Endothelial cell of umbilical vein (primary cell): ENCODE measurements at regions not wholly inside any gene's neighbourhood (a gene's known extent, or its start where the extent isn't known, plus 50 kb on each side); places are given as distances from the start of the nearest gene placed in this dataset.

Experiments used
- BruUV-seq: library from RNA; stranded (reverse); fragments of 400-500 nt; replicated peaks from 2 replicates; lab custom pipeline; 2021; lab: Mats Ljungman, UMichigan
- CTCF ChIA-PET: fragments of 300-600, 350-600 bp; sonication (Branson Sonifier 250); formaldehyde crosslinking; loops from one replicate; lab custom pipeline; 2021; ENCODE audit warnings: antibody characterized with exemption, inconsistent platforms; lab: Charles Lee
- POLR2A ChIA-PET: fragments of 300-600, 350-600 bp; sonication (Branson Sonifier 250); formaldehyde crosslinking; loops from one replicate; lab custom pipeline; 2021; ENCODE audit warnings: antibody characterized with exemption, inconsistent platforms; lab: Charles Lee
- DNase-seq: peaks from one replicate; pipeline ENCODE4 v3.0.0-alpha.2; 2011; ENCODE audit warnings: low read depth, low spot score
- FAIRE-seq: peaks from 2 replicates; lab custom pipeline; 2011; peaks lifted over from hg19 to GRCh38; lab: Jason Lieb, UNC
- H2AFZ ChIP-seq: 2 replicates; pipeline ENCODE4 v1.6.0; 2012; ENCODE audit warnings: low read depth, low read length, control low read depth, inconsistent platforms
- H3K27ac ChIP-seq: 2 replicates; pipeline ENCODE4 v1.5.1; 2011; ENCODE audit warnings: low read depth, mild to moderate bottlenecking, control low read depth, low read length, moderate library complexity; ENCODE audit not compliant: insufficient read depth
- H3K27me3 ChIP-seq, 2 experiments: 2 replicates each; pipeline versions ENCODE4 v1.6.0 to v1.6.1; 2011; ENCODE audit warnings: low read length in 2 of 2, mixed read lengths in 1 of 2; ENCODE audit not compliant: control insufficient read depth in 2 of 2, insufficient read depth in 2 of 2
- H3K36me3 ChIP-seq, 2 experiments: 2 replicates in 1 of 2; 3 replicates in 1 of 2; pipeline ENCODE4 v1.5.1; 2011; ENCODE audit warnings: low read length in 2 of 2, mild to moderate bottlenecking in 1 of 2, moderate library complexity in 1 of 2; ENCODE audit not compliant: control insufficient read depth in 2 of 2, insufficient read depth in 2 of 2; ENCODE audit errors: extremely low read depth in 1 of 2
- H3K4me1 ChIP-seq: 3 replicates; pipeline ENCODE4 v1.5.1; 2011; ENCODE audit warnings: mild to moderate bottlenecking, low read length; ENCODE audit not compliant: control insufficient read depth, insufficient read depth; ENCODE audit errors: extremely low read depth
- H3K4me2 ChIP-seq: 2 replicates; pipeline ENCODE4 v1.6.1; 2011; ENCODE audit warnings: low read length, control low read depth, mixed read lengths; ENCODE audit not compliant: insufficient read depth
- H3K4me3 ChIP-seq, 3 experiments: fragments of 200-600 bp in 1 of 3; sonication (generic), shearing (Covaris generic) in 1 of 3; replicated peaks in 1 of 3; 2 replicates each; pipeline ENCODE4 v1.5.1; 2011 to 2016; ENCODE audit warnings: control low read depth in 3 of 3, low read length in 3 of 3, mild to moderate bottlenecking in 2 of 3, inconsistent platforms in 1 of 3, low read depth in 1 of 3, moderate library complexity in 1 of 3; ENCODE audit not compliant: insufficient read depth in 1 of 3
- H3K79me2 ChIP-seq: 2 replicates; pipeline ENCODE4 v1.6.0; 2012; ENCODE audit warnings: low read length, inconsistent platforms; ENCODE audit not compliant: control insufficient read depth, insufficient read depth
- H3K9ac ChIP-seq: replicated peaks from 2 replicates; pipeline ENCODE3; 2011; ENCODE audit warnings: low read length, control low read depth; ENCODE audit not compliant: insufficient read depth; ENCODE audit errors: extremely low read depth
- H3K9me1 ChIP-seq: replicated peaks from 3 replicates; pipeline ENCODE4 v1.6.0; 2011; ENCODE audit warnings: mild to moderate bottlenecking, low read length; ENCODE audit not compliant: control insufficient read depth, insufficient read depth; ENCODE audit errors: extremely low read depth
- H3K9me3 ChIP-seq: replicated peaks from 2 replicates; pipeline ENCODE4 v1.5.1; 2012; ENCODE audit warnings: low read length, inconsistent platforms; ENCODE audit not compliant: control insufficient read depth, insufficient read depth
- H4K20me1 ChIP-seq: replicated peaks from 2 replicates; pipeline ENCODE3; 2011; ENCODE audit warnings: mild to moderate bottlenecking, low read length; ENCODE audit not compliant: control insufficient read depth, insufficient read depth; ENCODE audit errors: extremely low read depth
- EZH2 ChIP-seq: IDR thresholded peaks from 2 replicates; pipeline ENCODE4 v1.6.1; 2012; ENCODE audit warnings: borderline replicate concordance, low read depth, mild to moderate bottlenecking, moderate library complexity, low read length, inconsistent platforms; ENCODE audit not compliant: severe bottlenecking
- FOS ChIP-seq: IDR thresholded peaks from 2 replicates; pipeline ENCODE4 v1.6.1; 2011; ENCODE audit warnings: mild to moderate bottlenecking, low read length, moderate library complexity, borderline replicate concordance; ENCODE audit not compliant: insufficient read depth
- GATA2 ChIP-seq: IDR thresholded peaks from 2 replicates; pipeline ENCODE4 v1.7.0; 2011; ENCODE audit warnings: low read depth, mild to moderate bottlenecking, moderate library complexity, mixed read lengths, low read length; ENCODE audit not compliant: insufficient read length, insufficient read depth
- JUN ChIP-seq: IDR thresholded peaks from 2 replicates; pipeline ENCODE4 v1.6.1; 2011; ENCODE audit warnings: borderline replicate concordance, low read depth; ENCODE audit not compliant: insufficient read length, insufficient read depth
- MYC ChIP-seq: IDR thresholded peaks from one replicate; pipeline ENCODE4 v1.6.1; 2011; ENCODE audit warnings: mild to moderate bottlenecking, low read depth, low read length
- POLR2A ChIP-seq: IDR thresholded peaks from 2 replicates; pipeline ENCODE4 v1.6.1; 2012; ENCODE audit warnings: low read depth, mild to moderate bottlenecking, control low read depth, low read length
- POLR2AphosphoS5 ChIP-seq: IDR thresholded peaks from 2 replicates; pipeline ENCODE4 v1.6.1; 2012; ENCODE audit warnings: low read depth, mild to moderate bottlenecking, control low read depth, low read length, moderate library complexity; ENCODE audit not compliant: insufficient read depth
- dilution Hi-C: fragments of 300-500 bp; cut with MboI; formaldehyde crosslinking; loops from one replicate; pipeline ENCODE4 v1.15.0; 2019; ENCODE audit warnings: low sequenced_read_pairs; ENCODE audit not compliant: extremely low pct_ligation_motif_present
- intact Hi-C: fragments of 100-400 bp; cut with micrococcal nuclease; formaldehyde crosslinking; loops from one replicate; pipeline ENCODE4 v1.10.0; 2022
- TF ChIP-seq, protein P1 (sequence below): IDR thresholded peaks from 2 replicates; pipeline ENCODE4 v1.6.1; 2011; ENCODE audit not compliant: insufficient read depth, insufficient read length
- TF ChIP-seq, protein P2 (sequence below), 2 donors: IDR thresholded peaks; 1 replicate in 1 of 2; 2 replicates in 1 of 2; pipeline ENCODE4 v1.5.1; 2011; ENCODE audit warnings: low read length in 2 of 2, mild to moderate bottlenecking in 2 of 2, moderate library complexity in 2 of 2, control low read depth in 1 of 2, inconsistent platforms in 1 of 2, low read depth in 1 of 2; ENCODE audit not compliant: insufficient read depth in 1 of 2; ENCODE audit errors: extremely low read depth in 1 of 2

DNA sequence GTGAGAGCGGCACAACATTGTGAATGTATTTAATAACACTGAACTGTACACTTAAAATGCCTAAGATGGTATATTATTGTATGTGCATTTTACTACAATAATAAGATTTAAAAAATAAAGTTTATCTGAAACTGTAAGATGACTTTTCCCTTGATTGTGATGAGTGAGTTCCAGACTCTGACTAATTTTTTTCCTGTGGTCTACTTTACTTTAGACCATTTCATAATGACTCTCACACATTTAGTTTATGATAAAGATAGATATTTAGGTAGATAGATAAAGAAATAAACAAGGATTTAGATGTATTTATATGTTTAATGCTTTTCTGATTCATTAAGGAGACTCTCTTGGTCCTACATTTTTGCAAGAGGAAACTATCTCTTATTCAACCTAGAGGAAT, 835.9 kb upstream of the SORCS1 start:
- H3K9me1 ChIP-seq: no peaks in the 10 kb centered on the region
- H3K4me1 ChIP-seq: no peaks in the 10 kb centered on the region
- no peak for TF ChIP-seq EZH2
- TF ChIP-seq, protein P1, sequence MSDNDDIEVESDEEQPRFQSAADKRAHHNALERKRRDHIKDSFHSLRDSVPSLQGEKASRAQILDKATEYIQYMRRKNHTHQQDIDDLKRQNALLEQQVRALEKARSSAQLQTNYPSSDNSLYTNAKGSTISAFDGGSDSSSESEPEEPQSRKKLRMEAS: no peak
- TF ChIP-seq POLR2AphosphoS5: no peak
- TF ChIP-seq GATA2: no peak
- TF ChIP-seq FOS: no peak
- no peak for TF ChIP-seq JUN
- TF ChIP-seq, protein P2, sequence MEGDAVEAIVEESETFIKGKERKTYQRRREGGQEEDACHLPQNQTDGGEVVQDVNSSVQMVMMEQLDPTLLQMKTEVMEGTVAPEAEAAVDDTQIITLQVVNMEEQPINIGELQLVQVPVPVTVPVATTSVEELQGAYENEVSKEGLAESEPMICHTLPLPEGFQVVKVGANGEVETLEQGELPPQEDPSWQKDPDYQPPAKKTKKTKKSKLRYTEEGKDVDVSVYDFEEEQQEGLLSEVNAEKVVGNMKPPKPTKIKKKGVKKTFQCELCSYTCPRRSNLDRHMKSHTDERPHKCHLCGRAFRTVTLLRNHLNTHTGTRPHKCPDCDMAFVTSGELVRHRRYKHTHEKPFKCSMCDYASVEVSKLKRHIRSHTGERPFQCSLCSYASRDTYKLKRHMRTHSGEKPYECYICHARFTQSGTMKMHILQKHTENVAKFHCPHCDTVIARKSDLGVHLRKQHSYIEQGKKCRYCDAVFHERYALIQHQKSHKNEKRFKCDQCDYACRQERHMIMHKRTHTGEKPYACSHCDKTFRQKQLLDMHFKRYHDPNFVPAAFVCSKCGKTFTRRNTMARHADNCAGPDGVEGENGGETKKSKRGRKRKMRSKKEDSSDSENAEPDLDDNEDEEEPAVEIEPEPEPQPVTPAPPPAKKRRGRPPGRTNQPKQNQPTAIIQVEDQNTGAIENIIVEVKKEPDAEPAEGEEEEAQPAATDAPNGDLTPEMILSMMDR (IDR thresholded peaks at IDR 0.05; ENCODE audit: extremely low read depth in 1 of 2, insufficient read depth in 1 of 2, low read depth in 1 of 2, low read length in 2 of 2): no peak
- TF ChIP-seq POLR2A: no peak
- no peak for TF ChIP-seq MYC
- DNase-seq: no peak
- no peak for FAIRE-seq
- no peaks in the 10 kb centered on the region for H3K27me3 ChIP-seq
- dilution Hi-C loops (no loop called here), intact Hi-C loops (no loop called here)
- no peaks in the 10 kb centered on the region for H3K79me2 ChIP-seq
- no peaks in the 10 kb centered on the region for H3K36me3 ChIP-seq
- no peak overlapping the region for H3K27ac ChIP-seq
- H3K9me3 ChIP-seq: peaks cover 6% of the 10 kb centered on the region
- ChIA-PET CTCF (no interaction called here), POLR2A (no interaction called here)
- H2AFZ ChIP-seq: no peak overlapping the region
- no peaks in the 10 kb centered on the region for H4K20me1 ChIP-seq
- H3K4me2 ChIP-seq: no peak overlapping the region
- no peak overlapping the region for H3K4me3 ChIP-seq
- BruUV-seq: no TSS peak
- H3K9ac ChIP-seq: no peak overlapping the region
